ENCODE measurements at regions not wholly inside any gene's neighbourhood (a gene's known extent, or its start where the extent isn't known, plus 50 kb on each side); places are given as distances from the start of the nearest gene placed in this dataset.

- peaks cover 5% of the 10 kb centered on the region for H3K9me3 ChIP-seq (ENCODE audit: control insufficient read depth, low read length)
- no peaks in the 10 kb centered on the region for H3K27me3 ChIP-seq (ENCODE audit: control insufficient read depth, insufficient read depth, low read length, poor library complexity, severe bottlenecking)
- peaks cover 6% of the 10 kb centered on the region for H3K4me1 Mint-ChIP-seq
- no peak overlapping the region for H3K4me3 ChIP-seq (ENCODE audit: low read length)
- TF ChIP-seq CTCF (conservative IDR thresholded peaks at IDR 0.05), result no peak
- no peaks in the 10 kb centered on the region for H3K4me1 ChIP-seq (ENCODE audit: control insufficient read depth, insufficient read depth, low read length)
- no peaks in the 10 kb centered on the region for H3K9me3 Mint-ChIP-seq
- no peaks in the 10 kb centered on the region for H3K36me3 ChIP-seq (ENCODE audit: control insufficient read depth, insufficient read depth, low read length)
- H3K27ac Mint-ChIP-seq, result no peak overlapping the region
- H3K36me3 Mint-ChIP-seq (ENCODE audit: low read depth), result no peaks in the 10 kb centered on the region
- H3K9ac ChIP-seq (ENCODE audit: extremely low read depth, low read length, poor library complexity, severe bottlenecking), result no peak overlapping the region
- DNase-seq, result no peak
- peaks cover 9% of the 10 kb centered on the region for H3K27me3 Mint-ChIP-seq (ENCODE audit: insufficient read depth)
- WGBS, 2 experiments (ENCODE audit: insufficient coverage in 1 of 2, insufficient read length in 1 of 2), result 80 to 100% methylated on average over 1 of the region's 1 CpG
- H3K27ac ChIP-seq (ENCODE audit: low read depth, low read length), result no peak overlapping the region
- no peak overlapping the region for H3K4me3 Mint-ChIP-seq
These were observed 154.2 kb upstream of the MAFB start for GRCh38 chr20:40843251-40843650.

- WGBS, 2 experiments (ENCODE audit: insufficient coverage in 1 of 2, insufficient read length in 1 of 2), result 83 to 89% methylated on average over 2 to 7 of the region's 7 CpGs
- Mint-ChIP-seq H3K4me3 (no peak overlapping the region), H3K9me3 (no peaks in the 10 kb centered on the region), H3K27ac (no peak overlapping the region), H3K36me3 (ENCODE audit: low read depth) (no peaks in the 10 kb centered on the region), H3K4me1 (peaks cover 6% of the 10 kb centered on the region), H3K27me3 (ENCODE audit: insufficient read depth) (peaks cover 9% of the 10 kb centered on the region)
- peaks cover 5% of the 10 kb centered on the region for H3K9me3 ChIP-seq (ENCODE audit: control insufficient read depth, low read length)
- no peaks in the 10 kb centered on the region for H3K27me3 ChIP-seq (ENCODE audit: control insufficient read depth, insufficient read depth, low read length, poor library complexity, severe bottlenecking)
- H3K4me3 ChIP-seq (ENCODE audit: low read length), result no peak overlapping the region
- H3K27ac ChIP-seq (ENCODE audit: low read depth, low read length), result no peak overlapping the region
- DNase-seq, result no peak
- no peak for TF ChIP-seq CTCF (conservative IDR thresholded peaks at IDR 0.05)
- H3K9ac ChIP-seq (ENCODE audit: extremely low read depth, low read length, poor library complexity, severe bottlenecking), result no peak overlapping the region
- H3K4me1 ChIP-seq (ENCODE audit: control insufficient read depth, insufficient read depth, low read length), result no peaks in the 10 kb centered on the region
- no peaks in the 10 kb centered on the region for H3K36me3 ChIP-seq (ENCODE audit: control insufficient read depth, insufficient read depth, low read length)
These were observed 155.3 kb upstream of the MAFB start for GRCh38 chr20:40844332-40844731.

GRCh38 chr20:40848096-40848495 is 159.1 kb upstream of the MAFB start:
- WGBS, 2 experiments (ENCODE audit: insufficient coverage in 1 of 2, insufficient read length in 1 of 2), result 93% methylated on average over 10 to 11 of the region's 11 CpGs
- Histone ChIP-seq H3K27me3 (ENCODE audit: control insufficient read depth, insufficient read depth, low read length, poor library complexity, severe bottlenecking) (no peaks in the 10 kb centered on the region), H3K9me3 (ENCODE audit: control insufficient read depth, low read length) (peaks cover 5% of the 10 kb centered on the region), H3K4me3 (ENCODE audit: low read length) (no peak overlapping the region), H3K4me1 (ENCODE audit: control insufficient read depth, insufficient read depth, low read length) (no peaks in the 10 kb centered on the region), H3K36me3 (ENCODE audit: control insufficient read depth, insufficient read depth, low read length) (no peaks in the 10 kb centered on the region), H3K9ac (ENCODE audit: extremely low read depth, low read length, poor library complexity, severe bottlenecking) (no peak overlapping the region), H3K27ac (ENCODE audit: low read depth, low read length) (no peak overlapping the region)
- TF ChIP-seq CTCF (conservative IDR thresholded peaks at IDR 0.05), result peak; percentile 43
- H3K36me3 Mint-ChIP-seq (ENCODE audit: low read depth), result no peaks in the 10 kb centered on the region
- H3K27me3 Mint-ChIP-seq (ENCODE audit: insufficient read depth), result peaks cover 2% of the 10 kb centered on the region
- peaks cover under 1% of the 10 kb centered on the region for H3K4me1 Mint-ChIP-seq
- no peak overlapping the region for H3K27ac Mint-ChIP-seq
- no peak overlapping the region for H3K4me3 Mint-ChIP-seq
- DNase-seq, result no peak
- no peaks in the 10 kb centered on the region for H3K9me3 Mint-ChIP-seq
